ENCODE measurements at regions not wholly inside any gene's neighbourhood (a gene's known extent, or its start where the extent isn't known, plus 50 kb on each side); places are given as distances from the start of the nearest gene placed in this dataset.

DNA sequence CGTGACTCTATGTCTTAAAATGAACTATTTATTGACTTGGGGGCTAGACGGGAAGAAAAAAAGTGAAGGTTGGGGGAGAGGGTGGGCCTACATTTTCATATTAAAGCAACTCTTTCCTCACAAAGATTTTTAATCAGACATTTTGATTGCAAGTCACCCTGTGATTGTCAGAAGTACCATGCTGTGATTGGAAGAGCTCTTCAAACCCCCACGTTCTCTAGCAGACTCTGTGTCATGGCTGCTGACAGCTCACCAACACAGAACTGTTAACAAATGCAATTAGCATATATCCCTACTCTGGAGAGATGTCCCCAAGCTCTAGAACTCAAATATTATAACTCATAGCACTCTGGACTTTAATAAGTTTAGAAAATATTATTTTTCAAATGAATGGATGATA lies 428.4 kb upstream of the DCC start:
- in situ Hi-C loops (cut with MboI; ENCODE audit: low pct_unique_long_range_greater_than_20kb, low sequenced_read_pairs): no loop called here
- DNase-seq: no peak

DNA sequence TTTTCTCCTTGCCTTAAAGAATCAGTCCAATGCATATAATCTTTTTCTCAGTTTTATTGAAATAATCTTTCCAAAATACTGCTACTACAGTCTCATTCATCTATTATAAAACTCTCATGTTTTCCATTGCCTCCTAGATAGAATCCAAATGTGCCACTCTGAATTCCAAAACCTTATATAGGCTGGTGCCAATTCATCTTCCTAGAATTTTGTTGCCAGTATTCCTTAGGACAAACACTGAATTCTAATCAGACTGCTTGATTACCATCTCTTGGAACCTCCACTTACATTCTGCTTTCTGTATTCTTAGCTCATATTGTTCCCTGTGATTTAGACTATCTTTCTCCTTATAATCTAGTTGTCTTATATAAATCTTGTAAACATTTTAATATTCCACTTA lies 427.6 kb upstream of the DCC start:
- in situ Hi-C loops (cut with MboI; ENCODE audit: low pct_unique_long_range_greater_than_20kb, low sequenced_read_pairs): no loop called here
- no peak for DNase-seq

DNA sequence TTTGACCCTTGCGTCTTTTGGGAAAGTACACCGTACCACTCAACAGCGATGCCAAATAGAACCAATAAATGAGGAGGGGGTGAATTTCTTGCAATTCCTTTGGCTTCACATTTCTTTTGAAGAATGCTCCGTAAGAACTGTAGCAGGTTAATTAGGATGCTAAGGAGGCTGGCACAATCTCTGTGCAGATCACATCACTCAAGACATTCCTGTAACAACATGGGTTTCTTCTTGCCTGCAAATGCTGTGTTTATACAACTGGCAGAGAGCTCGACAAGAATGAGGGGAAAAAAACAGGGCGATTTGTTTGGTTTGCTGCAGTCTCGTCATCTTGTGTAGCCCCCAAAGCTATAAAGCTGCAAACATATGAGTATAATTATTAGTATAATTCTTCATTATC lies 424.8 kb upstream of the DCC start:
- in situ Hi-C loops (cut with MboI; ENCODE audit: low pct_unique_long_range_greater_than_20kb, low sequenced_read_pairs): no loop called here
- DNase-seq: no peak

DNA sequence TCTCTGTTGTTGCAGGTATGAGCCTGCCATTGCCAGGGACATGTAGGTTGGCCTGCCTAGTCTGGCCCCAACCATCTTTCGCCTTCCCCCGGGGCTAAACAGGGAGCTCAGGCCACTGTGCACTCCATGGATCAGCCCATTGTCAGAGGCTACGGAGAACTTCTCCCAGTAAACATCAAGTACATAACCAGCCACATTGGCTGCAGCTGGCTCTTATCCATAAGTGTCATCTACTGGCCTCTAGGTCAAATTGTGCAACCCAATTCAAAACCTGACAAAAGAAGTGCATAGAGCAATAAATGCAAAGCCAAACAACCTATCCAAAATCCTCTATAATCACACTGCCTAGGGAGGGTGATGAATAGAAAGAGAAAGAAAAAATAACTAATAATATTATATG lies 418.1 kb upstream of the DCC start:
- in situ Hi-C loops (cut with MboI; ENCODE audit: low pct_unique_long_range_greater_than_20kb, low sequenced_read_pairs): no loop called here
- no peak for DNase-seq

DNA sequence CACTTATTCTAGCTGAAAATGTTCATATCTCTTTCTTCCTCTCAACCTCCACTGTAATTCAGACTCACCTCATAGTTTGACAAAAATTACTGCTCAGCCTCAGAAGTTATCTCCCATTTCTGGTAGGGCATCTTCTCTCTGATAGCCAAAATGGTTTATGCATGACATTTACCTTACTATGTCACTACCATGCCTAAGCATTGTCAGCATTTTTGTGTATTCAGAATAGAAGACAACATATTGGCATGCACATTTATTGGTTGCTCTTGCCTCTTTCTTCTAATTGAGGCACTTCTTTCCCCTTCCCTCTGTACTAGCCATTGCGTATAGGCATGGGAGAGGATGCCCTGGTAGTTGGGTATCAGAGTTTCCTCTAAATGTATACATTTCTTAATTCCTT lies 406.1 kb upstream of the DCC start:
- in situ Hi-C loops (cut with MboI; ENCODE audit: low pct_unique_long_range_greater_than_20kb, low sequenced_read_pairs): no loop called here
- no peak for DNase-seq

DNA sequence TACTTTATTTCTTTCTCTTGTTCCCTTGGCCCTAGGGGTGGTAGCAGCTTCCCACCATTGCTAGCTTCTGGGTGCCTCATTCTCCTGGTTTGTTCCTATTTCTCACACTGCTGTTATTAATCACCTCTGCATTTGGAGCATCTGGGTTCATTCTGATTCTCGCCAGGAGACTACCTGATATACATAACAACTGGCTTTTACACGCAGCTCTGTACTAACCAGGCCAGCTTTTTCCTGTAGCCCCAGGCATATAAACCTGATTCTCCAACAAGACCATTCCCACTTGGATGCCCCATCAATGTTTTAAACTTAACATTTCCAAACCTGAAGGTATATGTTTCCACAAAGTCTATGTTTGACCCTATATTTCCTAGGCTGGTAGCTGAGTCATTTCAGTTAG lies 403.9 kb upstream of the DCC start:
- no peak for DNase-seq
- in situ Hi-C loops (cut with MboI; ENCODE audit: low pct_unique_long_range_greater_than_20kb, low sequenced_read_pairs): no loop called here

DNA sequence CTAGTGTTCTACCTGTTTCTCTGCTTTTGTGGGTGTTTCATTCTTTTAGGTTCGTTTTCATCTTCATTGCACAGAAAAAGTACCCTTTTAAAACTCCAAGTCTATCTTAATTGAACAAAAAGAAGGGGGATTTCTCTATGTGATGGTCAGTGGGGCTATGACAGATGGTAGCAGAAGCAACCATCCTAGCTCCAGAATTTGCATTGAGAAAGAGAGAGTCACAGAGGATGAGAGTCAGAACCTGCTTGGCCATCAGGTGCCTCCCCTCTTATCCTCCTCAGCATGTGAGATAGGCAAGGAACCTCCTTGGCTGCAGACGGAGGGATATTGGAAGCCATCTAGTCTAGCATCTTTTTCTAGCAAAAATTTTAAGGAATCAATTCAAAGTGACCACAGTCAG lies 398.0 kb upstream of the DCC start:
- in situ Hi-C loops (cut with MboI; ENCODE audit: low pct_unique_long_range_greater_than_20kb, low sequenced_read_pairs): no loop called here
- no peak for DNase-seq

DNA sequence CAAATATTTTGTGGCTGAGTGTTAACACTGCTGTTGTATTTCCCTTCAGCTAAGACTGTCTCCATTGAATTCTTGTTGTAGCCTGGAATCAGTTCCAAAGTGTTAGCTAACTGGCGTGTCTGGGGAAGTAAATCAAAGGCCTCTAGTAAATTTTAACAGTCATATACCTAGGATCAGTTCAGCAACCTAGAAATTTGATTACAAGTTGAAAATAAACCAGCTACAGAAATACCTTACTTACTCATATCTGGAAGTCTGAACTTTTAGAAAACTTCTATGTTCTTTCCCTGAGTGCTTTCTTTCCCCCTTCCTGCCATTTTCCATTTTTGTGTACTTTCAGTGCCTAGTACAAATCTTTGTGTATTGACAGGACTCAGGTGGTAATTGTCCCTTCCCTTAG lies 396.7 kb upstream of the DCC start:
- in situ Hi-C loops (cut with MboI; ENCODE audit: low pct_unique_long_range_greater_than_20kb, low sequenced_read_pairs): no loop called here

DNA sequence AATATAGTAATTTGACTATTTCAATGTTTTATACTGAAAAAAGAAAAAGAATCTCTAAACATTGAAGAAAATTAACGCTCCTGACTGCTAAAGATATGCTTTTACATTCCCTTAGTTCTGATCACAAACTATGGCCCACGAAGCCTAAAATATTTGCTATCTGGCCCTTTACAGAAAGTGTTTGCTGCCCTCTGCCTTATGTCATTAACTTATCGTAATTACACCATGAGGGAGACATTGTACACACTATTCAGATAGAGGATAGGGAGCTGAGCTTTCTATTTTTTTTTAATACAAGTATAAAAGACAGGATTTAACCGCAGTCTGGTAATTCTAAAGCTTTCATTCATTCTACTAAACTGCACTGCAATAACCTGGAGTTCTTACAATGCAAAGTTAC lies 393.1 kb upstream of the DCC start:
- in situ Hi-C loops (cut with MboI; ENCODE audit: low pct_unique_long_range_greater_than_20kb, low sequenced_read_pairs): no loop called here
- DNase-seq: no peak

More for the DNA sequence above, 396.7 kb upstream of the DCC start:
- no peak for DNase-seq

DNA sequence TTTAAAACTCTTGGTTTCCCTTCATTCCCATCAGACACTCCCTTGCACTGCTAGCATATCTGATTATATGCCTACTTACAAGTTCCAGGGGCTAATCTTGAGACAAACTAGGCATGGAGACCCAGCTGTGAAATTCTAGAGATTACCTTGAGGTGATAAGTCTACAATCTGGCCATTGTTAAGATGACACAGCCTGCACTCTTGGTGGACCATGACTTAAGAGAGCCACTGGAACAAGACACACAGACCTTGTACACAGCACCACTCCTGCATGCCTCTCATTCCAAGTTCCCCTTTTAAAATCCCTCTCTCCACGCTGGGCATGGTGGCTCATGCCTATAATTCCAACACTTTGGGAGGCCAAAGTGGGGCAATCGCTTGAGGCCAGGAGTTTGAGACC lies 387.2 kb upstream of the DCC start:
- in situ Hi-C loops (cut with MboI; ENCODE audit: low pct_unique_long_range_greater_than_20kb, low sequenced_read_pairs): no loop called here
- DNase-seq: no peak

DNA sequence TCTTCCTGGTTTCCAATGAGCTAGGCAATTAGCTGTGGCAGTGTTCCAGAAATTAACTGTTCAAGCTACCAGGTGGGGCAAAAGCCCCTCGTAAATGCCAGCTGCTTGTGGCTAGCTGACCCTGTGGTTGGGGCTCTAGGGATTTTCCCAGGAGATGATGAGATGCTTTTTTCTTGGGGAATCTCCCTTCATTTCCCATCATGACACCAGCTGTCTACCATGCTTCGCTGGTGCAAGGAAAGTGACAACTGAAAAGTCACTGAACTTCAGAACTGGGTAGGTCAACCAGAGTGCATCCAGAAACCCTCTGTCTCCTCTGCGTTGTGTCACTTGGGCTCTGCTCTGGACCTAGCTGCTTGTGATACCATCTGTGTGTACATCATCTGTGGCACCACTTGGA lies 386.5 kb upstream of the DCC start:
- DNase-seq: no peak
- in situ Hi-C loops (cut with MboI; ENCODE audit: low pct_unique_long_range_greater_than_20kb, low sequenced_read_pairs): no loop called here

DNA sequence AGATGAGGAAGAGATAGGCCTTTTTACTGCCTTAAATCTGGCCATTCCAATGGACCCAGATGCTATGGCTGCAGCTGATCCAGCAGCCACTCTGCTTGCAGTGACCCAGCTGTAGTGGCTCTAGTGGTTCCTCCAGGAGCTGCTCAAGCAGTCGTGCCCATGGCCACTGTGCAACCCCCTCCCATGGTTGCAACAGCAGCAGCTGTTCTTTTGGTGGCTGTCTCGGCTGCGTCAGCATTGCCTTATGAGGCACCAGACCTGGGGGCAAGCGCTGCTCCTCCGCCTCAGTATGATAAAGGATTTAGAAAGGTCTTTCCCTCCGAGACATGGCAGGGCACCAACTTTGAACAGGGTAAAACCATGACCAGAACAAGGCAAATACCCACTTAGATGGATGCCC lies 384.9 kb upstream of the DCC start:
- no peak for DNase-seq
- in situ Hi-C loops (cut with MboI; ENCODE audit: low pct_unique_long_range_greater_than_20kb, low sequenced_read_pairs): no loop called here

DNA sequence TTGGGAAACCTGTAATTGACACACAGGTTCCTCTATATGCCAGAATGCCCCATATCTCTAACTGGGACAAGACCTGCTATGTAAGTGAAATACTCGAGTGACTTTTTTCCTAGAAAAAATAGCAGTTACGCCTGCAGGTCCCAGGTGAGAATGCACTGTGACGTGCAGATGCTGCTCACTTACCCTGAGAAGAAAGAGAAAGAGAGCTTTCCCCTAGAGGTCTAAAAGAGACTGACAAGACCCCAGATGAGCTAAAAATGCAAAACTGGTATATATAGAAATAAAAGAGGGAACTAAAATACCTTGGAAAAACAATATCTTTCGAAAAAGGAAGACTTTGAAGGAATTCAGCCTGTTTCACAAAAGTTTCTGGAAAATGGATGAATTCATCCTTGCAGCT lies 383.0 kb upstream of the DCC start:
- in situ Hi-C loops (cut with MboI; ENCODE audit: low pct_unique_long_range_greater_than_20kb, low sequenced_read_pairs): no loop called here
- DNase-seq: no peak

DNA sequence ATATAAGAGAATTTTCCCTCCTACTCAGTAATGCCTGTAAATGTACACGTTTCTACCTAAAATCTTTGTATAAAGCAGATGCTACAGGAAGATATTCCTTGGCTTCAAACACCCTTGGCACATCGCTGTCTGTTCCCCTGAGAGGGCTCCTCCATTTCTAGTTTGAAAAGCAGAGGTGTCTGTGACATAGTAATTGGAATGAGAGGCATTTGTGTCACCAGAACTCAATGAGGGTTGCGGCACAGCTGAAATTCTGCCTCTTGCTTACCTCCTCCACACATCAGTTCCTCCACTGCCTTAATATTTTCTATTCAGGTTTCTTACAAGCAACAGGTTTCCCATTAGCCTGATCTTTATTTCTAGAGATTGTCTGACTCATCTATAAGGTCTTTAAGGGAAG lies 359.9 kb upstream of the DCC start:
- in situ Hi-C loops (cut with MboI; ENCODE audit: low pct_unique_long_range_greater_than_20kb, low sequenced_read_pairs): no loop called here
- no peak for DNase-seq

DNA sequence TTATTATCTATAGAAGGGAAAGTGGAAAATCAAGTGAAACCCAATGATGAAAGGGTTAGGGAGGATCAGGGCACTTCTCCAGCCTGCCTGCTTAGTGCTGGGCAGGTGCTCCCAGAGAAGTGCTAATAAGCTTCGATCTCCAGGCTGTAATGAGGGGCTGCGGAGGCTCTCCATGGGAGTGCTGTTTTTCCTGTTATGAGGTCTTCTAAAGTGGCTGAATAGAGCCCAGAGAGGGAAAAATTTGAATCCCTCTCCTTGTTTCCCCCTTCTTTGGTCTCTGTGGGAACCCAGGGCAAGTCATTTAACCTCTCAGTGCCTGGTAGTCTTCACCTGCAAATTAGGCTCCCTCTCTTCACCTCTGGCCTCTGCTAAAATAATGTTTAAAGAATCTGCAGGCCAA lies 351.7 kb upstream of the DCC start:
- in situ Hi-C loops (cut with MboI; ENCODE audit: low pct_unique_long_range_greater_than_20kb, low sequenced_read_pairs): no loop called here
- DNase-seq: no peak

DNA sequence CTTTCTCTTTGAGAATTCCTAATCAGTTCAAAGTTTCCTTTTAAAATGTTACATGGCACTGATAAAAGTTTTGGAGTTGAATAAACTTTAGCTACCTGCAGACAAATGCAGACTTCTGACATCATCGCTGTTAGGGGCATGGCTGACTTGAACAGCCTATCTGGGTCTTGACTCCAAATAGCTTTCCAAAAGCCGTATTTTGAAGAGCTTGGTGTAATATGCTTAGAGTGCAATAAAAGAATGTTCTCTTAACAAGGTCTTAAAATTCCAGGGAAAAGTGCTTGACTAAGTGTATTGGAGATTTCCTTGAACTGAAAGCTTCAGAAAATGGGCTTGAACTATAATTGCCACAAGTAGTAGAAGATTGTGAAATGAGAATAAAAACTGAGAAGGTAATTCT lies 342.9 kb upstream of the DCC start:
- in situ Hi-C loops (cut with MboI; ENCODE audit: low pct_unique_long_range_greater_than_20kb, low sequenced_read_pairs): no loop called here
- DNase-seq: no peak

DNA sequence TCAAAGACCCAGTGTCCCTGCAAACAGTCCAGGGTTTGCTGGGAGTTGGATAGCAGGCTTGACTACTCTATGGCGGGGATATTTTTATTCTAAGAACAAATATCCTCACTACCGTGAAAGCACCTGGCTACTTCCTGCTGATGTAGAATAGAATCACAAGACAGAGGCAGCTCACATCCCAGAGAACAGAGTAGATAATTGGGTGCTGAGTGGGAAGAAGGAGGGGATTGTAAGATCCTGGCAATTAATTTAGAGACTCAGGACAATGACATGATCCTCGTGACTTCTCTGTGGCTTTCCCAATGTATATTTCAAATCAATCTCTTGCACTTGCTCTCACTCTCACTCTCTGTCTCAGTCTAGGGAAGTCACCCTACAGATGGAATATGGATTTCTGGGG lies 341.9 kb upstream of the DCC start:
- in situ Hi-C loops (cut with MboI; ENCODE audit: low pct_unique_long_range_greater_than_20kb, low sequenced_read_pairs): no loop called here
- no peak for DNase-seq

DNA sequence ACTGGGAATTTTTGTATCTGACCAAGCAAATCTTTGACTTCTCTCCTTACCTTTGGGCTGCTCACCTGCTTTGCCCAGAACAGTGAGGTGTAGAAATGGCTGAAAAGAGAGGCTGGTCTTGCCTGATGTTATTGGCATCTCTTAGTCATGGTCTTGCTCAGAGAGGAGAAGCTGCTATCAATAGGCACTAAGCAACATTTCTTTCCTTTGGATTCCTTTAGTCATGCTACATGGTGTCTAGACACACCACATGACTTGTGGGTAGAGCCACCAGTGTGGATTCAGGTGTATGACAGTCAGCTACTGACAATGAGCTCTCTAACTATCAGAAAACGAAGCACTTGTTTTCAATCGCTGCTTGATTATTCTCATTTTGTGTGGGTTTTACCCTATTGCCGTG lies 341.3 kb upstream of the DCC start:
- in situ Hi-C loops (cut with MboI; ENCODE audit: low pct_unique_long_range_greater_than_20kb, low sequenced_read_pairs): no loop called here
- no peak for DNase-seq

DNA sequence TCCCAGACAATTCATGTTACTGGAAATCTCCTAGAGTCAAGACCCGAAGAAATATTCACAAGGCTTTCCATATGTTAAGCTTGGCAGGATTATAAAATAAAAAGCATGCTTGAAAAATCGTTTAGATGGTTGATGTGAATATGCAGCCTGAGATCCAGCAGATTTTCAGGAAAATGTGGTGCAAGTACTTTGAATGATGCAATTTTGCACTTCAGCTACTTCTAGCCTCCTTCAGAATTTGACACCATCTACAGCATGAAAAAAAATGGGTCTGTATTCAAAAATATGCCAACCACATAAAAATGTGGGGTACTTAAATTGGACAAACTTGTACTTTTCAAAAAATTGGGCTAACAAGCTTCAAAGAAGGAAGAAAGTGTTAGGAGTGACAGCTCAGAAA lies 340.6 kb upstream of the DCC start:
- in situ Hi-C loops (cut with MboI; ENCODE audit: low pct_unique_long_range_greater_than_20kb, low sequenced_read_pairs): no loop called here
- DNase-seq: no peak

DNA sequence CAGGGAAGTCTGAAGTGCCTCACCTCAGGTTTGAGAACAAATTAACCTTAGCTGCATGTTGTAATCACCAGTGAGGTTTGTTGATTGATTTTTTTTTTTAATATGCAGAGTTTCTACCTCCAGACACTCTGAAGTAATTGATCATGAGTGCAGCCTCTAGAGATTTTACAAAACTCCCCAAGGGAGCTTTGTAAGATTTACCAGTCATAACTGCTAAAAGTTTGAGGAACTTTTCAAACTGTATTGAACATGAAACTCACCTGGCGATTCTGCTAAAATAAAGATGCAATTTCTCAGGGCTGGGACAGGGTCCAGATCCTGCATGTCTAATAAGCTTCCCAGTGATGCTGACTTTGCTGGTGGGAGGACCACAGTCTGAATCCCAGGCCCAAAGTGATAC lies 339.6 kb upstream of the DCC start:
- no peak for DNase-seq
- in situ Hi-C loops (cut with MboI; ENCODE audit: low pct_unique_long_range_greater_than_20kb, low sequenced_read_pairs): no loop called here

DNA sequence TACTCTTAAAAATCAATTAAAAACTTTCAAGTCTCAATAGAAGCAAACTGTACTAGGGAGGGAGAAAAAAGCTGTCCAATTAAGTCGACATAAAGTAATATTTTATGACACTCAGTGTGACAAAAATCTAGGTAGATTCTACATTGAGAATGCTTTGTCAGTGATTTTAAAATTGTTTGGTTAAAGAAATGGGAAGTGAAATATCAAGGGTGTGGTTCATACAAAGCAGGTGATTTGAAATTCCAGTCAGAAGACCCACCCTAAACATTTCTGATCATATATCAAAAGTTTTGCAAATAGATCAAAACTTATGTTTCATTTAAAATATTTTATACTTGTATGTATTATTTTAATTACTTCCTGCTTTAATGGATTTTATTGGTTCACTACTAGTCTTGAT lies 338.9 kb upstream of the DCC start:
- in situ Hi-C loops (cut with MboI; ENCODE audit: low pct_unique_long_range_greater_than_20kb, low sequenced_read_pairs): no loop called here

DNA sequence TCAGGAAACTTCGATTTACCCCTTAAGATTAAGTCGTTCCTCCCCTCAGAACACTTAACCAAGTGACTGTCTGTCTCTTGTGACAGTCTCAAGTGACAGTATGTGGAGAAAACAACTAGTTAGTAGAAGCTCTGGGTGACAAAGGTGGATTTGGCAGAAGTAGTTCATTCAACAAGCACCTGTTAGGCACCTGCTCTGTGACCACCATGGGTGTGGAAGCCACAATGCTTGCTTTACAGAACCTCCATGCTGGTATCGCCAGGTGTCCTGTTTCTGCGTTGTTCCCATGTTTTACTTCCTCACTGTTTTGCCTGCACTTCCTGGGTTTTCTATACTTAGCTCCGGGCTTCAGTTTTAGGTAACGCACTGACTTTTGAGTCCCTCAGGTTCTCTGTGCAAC lies 337.4 kb upstream of the DCC start:
- in situ Hi-C loops (cut with MboI; ENCODE audit: low pct_unique_long_range_greater_than_20kb, low sequenced_read_pairs): no loop called here

More for the DNA sequence above, 338.9 kb upstream of the DCC start:
- no peak for DNase-seq

More for the DNA sequence above, 337.4 kb upstream of the DCC start:
- DNase-seq: no peak
